ENCODE measurements at regions not wholly inside any gene's neighbourhood (a gene's known extent, or its start where the extent isn't known, plus 50 kb on each side); places are given as distances from the start of the nearest gene placed in this dataset.

GRCh38 chr15:93515256-93516051 lies 426.4 kb upstream of the RGMA start:
- in situ Hi-C loops (cut with HindIII; ENCODE audit: low sequenced_read_pairs): no loop called here
- TF ChIP-seq CTCF (IDR thresholded peaks at IDR 0.05; ENCODE audit: low read depth, low read length): no peak
- no peak for DNase-seq (ENCODE audit: low read depth, low spot score)
- no peak overlapping the region for H3K4me3 ChIP-seq (ENCODE audit: low read depth, low read length)

- in situ Hi-C loops (cut with HindIII; ENCODE audit: low sequenced_read_pairs): no loop called here
- TF ChIP-seq CTCF (IDR thresholded peaks at IDR 0.05; ENCODE audit: low read depth, low read length): no peak
- DNase-seq (ENCODE audit: low read depth, low spot score): no peak
- no peak overlapping the region for H3K4me3 ChIP-seq (ENCODE audit: low read depth, low read length)
Observed at GRCh38 chr15:93506646-93507045, 417.6 kb upstream of the RGMA start.

- no peak overlapping the region for H3K4me3 ChIP-seq (ENCODE audit: low read depth, low read length)
- in situ Hi-C loops (cut with HindIII; ENCODE audit: low sequenced_read_pairs): no loop called here
- no peak for DNase-seq (ENCODE audit: low read depth, low spot score)
- TF ChIP-seq CTCF (IDR thresholded peaks at IDR 0.05; ENCODE audit: low read depth, low read length): no peak
Observed at GRCh38 chr15:93505506-93505905, 416.5 kb upstream of the RGMA start.

- in situ Hi-C loops (cut with HindIII; ENCODE audit: low sequenced_read_pairs): no loop called here
- no peak for TF ChIP-seq CTCF (IDR thresholded peaks at IDR 0.05; ENCODE audit: low read depth, low read length)
- no peak for DNase-seq (ENCODE audit: low read depth, low spot score)
- no peak overlapping the region for H3K4me3 ChIP-seq (ENCODE audit: low read depth, low read length)
Observed at GRCh38 chr15:93501946-93502345, 412.9 kb upstream of the RGMA start.

- H3K4me3 ChIP-seq (ENCODE audit: low read depth, low read length): no peak overlapping the region
- in situ Hi-C loops (cut with HindIII; ENCODE audit: low sequenced_read_pairs): no loop called here
- TF ChIP-seq CTCF (IDR thresholded peaks at IDR 0.05; ENCODE audit: low read depth, low read length): no peak
- DNase-seq (ENCODE audit: low read depth, low spot score): no peak
Observed at GRCh38 chr15:93500155-93500554, 411.1 kb upstream of the RGMA start.

GRCh38 chr15:93497291-93497690 lies 408.3 kb upstream of the RGMA start:
- no peak overlapping the region for H3K4me3 ChIP-seq (ENCODE audit: low read depth, low read length)
- in situ Hi-C loops (cut with HindIII; ENCODE audit: low sequenced_read_pairs): no loop called here
- DNase-seq (ENCODE audit: low read depth, low spot score): no peak
- TF ChIP-seq CTCF (IDR thresholded peaks at IDR 0.05; ENCODE audit: low read depth, low read length): no peak
